Jurkat, Clone E6-1 (cell line): ENCODE measurements at regions not wholly inside any gene's neighbourhood (a gene's known extent, or its start where the extent isn't known, plus 50 kb on each side); places are given as distances from the start of the nearest gene placed in this dataset.

ENCODE experiments used
- DNase-seq: peaks from one replicate; pipeline ENCODE4 v3.0.0-alpha.2; 2011; ENCODE audit warnings: low read depth, low spot score
- H3K4me3 ChIP-seq: 2 replicates; pipeline ENCODE4 v1.5.1; 2011; ENCODE audit warnings: mild to moderate bottlenecking, low read length, control low read depth, moderate library complexity

DNA sequence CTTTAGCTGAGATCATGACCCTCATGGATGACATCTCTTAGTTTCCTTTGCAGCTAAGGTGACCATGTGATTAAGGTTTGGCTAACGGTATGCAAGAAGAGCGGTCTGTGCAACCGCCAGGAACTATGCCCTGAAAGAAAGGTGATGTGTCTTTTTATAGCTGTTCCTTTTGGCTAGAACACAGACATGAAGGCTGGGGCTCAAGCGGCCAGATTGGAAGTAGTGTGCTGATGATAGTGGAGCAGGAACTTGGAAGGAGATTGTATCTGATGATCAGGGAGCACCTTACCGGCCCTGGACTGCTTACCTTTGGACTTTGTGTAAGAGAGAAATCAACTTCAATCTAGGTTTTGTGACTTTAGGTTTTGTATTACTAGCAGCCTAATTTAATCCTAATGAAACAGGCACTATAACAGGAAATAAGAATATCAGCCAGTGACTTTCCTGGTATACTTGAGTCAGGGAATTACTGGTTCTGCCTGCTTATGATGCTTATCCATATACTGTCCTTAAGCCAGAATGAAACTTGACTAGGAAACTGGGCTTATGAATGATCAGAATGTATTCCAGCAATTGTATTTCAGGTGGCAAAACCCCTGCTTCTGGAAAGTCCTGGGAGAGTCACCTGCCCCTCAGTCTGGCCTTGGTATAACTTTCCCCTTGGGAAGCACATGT, 164.3 kb upstream of the LRIG1 start:
- no peak overlapping the region for H3K4me3 ChIP-seq
- DNase-seq = no peak

DNA sequence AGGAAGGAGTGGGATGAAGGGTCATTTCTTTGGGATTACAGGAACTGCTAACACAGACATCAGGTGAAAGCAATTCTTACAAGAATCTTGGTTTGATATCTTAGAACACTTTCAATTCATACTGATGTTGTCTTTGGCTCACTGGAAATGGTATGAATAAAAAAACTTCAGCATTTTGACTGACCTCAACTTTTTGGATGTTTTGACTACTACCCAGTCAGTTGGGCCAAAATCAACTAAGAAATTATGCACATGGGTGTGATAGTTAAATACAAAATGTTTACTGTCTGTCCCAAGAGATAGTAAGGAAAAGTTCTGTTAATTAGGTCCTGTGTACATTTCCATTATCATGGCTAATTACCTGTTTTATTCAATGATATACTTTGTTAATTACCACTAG, 165.5 kb upstream of the LRIG1 start:
- H3K4me3 ChIP-seq = no peak overlapping the region
- DNase-seq = no peak

DNA sequence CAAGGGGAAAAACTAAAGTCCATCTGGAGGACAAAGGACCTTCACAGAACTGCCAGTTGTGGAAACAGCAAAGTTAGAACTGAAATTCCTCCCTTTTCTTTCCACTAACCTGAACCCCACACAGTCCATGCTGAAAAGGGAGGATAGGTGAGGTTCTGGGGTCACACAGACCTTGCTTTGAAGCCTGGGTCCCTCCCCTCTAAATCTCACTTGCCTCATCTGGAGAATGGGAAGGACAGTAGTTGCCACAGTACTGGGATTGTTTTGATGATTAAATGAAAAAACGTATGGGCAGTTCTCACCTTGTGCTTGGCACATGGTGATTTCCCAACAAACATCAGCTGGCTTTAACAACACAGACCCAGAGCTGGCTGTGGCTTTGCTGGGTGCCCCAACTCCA, 166.4 kb upstream of the LRIG1 start:
- H3K4me3 ChIP-seq = no peak overlapping the region
- no peak for DNase-seq

- DNase-seq = no peak
- no peak overlapping the region for H3K4me3 ChIP-seq
These were observed 170.5 kb upstream of the LRIG1 start for GRCh38 chr3:66671291-66671690.

GRCh38 chr3:66672830-66673229, 172.0 kb upstream of the LRIG1 start:
- no peak for DNase-seq
- no peak overlapping the region for H3K4me3 ChIP-seq

GRCh38 chr3:66673293-66673692, 172.5 kb upstream of the LRIG1 start:
- H3K4me3 ChIP-seq = no peak overlapping the region
- DNase-seq = no peak

GRCh38 chr3:66675366-66675765, 174.5 kb upstream of the LRIG1 start:
- H3K4me3 ChIP-seq = no peak overlapping the region
- DNase-seq = no peak

DNA sequence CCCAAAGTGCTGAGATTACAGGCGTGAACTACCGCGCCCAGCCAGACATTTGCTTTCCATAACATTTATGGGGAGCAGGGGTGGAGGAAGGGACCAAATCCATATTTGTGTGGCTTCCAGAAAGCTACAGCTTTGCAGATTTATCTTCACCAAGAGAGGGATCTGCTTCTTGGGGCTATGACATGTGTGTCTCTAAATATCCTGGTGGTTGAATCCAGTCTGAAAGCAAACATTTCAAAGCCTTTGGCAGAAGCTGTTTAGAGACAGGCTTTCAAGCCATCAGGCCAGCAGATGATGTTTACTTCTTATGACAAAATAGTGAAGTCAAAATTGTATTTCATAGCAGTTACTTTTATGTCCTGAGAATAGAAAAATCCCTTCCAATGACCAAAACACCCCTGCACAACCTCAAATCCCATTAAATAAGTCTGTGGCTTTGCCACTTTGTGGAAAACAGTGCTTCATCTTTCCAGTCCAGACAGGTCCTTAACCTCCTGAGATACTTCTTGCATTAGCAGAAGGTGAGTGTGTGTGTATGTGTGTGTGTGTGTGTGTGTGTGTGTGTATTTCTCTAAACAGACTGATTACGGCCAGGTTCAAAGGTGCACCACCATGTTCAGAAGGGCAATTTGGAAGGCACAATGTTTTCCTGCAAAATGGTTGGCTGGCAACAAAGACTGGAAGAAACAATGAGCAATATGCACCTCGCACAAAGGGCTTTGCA, 191.4 kb upstream of the LRIG1 start:
- DNase-seq = no peak
- H3K4me3 ChIP-seq = no peak overlapping the region

DNA sequence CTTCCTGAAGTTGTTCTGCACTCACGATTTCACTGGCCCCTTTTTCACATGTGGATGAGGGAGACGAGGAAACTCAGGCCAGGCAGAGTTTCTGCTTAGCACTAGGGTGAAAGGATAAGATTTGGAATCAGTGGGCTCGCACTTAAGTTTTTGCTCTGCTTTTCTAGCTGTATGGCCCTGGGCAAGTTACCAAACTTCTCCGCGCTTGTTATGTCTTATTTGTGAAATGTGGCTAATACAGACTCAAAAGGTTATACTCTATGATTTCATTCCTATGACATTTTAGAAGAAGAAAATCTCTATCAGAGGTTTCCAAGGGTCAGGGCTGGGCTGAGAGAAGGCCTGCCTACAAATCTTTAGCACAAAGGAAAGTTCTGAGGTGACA, 191.9 kb upstream of the LRIG1 start:
- H3K4me3 ChIP-seq = no peak overlapping the region
- no peak for DNase-seq

GRCh38 chr3:66693461-66694031, 192.7 kb upstream of the LRIG1 start:
- no peak overlapping the region for H3K4me3 ChIP-seq
- DNase-seq = no peak

DNA sequence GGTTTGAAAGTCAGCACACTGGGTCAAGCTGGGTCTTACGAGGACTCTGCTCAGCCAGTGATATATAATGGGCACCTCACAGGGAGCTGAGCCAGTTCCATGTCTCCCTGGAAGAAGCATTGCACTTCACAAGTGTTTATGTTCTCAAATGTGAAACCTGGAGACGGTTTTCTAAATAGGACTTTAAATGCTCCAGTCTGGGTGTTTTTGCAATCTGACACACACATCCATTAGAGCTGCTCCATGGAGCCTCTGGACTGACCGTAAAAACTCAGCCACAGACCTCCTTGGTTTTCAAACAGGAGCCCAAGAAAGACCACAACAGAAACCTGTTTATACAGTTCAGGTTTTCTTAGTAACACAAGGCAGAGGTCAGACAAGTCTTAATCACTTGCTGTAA, 201.3 kb upstream of the LRIG1 start:
- no peak overlapping the region for H3K4me3 ChIP-seq
- no peak for DNase-seq

DNA sequence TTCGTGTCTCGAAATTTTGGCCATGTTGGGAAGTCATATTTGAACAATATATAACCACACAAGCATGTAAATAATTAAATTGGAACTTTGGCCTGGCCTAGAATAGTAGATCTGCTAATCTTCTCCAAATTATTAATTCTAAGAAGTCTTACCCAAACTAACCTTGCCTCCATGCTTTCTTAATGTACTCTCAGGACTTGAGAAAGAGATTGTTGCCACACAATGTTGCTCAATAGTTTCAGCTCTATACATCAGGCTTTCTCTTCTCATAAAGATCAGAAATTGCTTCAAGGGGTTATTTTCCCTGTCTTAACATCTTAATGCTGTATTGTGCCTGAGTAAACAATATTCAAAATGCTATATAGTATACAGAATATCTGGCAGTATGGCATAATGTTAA, 202.7 kb upstream of the LRIG1 start:
- no peak for DNase-seq
- no peak overlapping the region for H3K4me3 ChIP-seq

DNA sequence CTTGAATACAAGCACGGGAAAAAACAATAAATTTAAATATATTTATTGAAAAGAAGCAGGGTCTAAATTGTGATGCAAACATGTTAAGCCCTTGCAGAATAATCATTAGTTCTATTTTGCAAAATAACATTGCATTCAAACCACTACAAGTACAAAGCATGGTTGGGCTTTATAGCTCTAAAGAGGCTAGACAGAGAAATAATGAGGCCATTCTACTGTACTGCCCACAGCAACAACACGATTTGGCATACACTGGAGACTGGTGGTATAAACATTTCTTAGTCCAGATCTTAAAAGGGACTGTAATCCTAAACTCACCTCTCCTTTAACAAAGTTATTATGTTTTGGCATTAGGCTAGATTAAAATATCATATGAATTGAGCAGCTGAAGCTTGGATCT, 204.3 kb upstream of the LRIG1 start:
- no peak for DNase-seq
- no peak overlapping the region for H3K4me3 ChIP-seq

DNA sequence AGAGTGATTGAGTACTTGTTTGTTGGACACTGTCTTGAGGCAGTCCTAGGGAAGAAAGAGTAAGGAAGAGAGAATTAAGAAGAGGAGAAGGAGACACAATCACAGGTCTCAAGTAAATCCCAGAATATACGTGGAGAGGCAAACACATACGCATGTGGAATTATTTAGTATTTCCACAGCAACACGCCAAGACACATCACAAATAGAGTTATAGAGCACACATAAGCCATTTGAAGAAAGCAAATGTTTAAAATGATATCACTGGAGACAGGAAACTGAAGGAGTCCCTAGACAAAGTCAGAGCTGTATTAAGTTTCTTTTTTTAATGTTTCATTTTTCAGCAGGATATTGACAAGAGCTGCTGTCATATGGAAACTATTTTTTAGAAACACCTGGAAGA, 206.1 kb upstream of the LRIG1 start:
- no peak overlapping the region for H3K4me3 ChIP-seq
- no peak for DNase-seq

DNA sequence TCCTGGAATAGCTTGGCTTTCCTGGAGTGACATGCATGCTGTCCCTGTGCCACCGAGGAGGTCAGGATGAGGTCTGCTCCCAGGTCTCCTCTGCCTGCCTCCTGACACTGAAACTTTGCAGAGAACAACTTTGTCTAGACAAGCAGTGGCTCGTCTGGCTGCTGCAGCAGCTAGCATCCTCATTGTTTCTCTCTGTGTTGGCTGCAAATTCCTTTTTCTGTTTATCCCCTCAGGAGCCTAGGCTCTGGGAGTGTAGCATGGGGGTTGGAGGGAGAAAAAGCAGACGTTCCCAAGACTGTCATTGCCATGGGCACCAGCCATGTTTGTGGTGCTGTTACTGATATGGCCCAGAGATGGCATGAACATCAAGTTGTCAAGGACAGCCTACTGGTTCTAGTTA, 208.7 kb upstream of the LRIG1 start:
- H3K4me3 ChIP-seq = no peak overlapping the region
- DNase-seq = no peak

GRCh38 chr3:66712210-66712609, 211.4 kb upstream of the LRIG1 start:
- H3K4me3 ChIP-seq = no peak overlapping the region
- no peak for DNase-seq

- no peak overlapping the region for H3K4me3 ChIP-seq
- DNase-seq = no peak
These were observed 213.1 kb upstream of the LRIG1 start for GRCh38 chr3:66713921-66714320.

- no peak for DNase-seq
- H3K4me3 ChIP-seq = no peak overlapping the region
These were observed 215.0 kb upstream of the LRIG1 start for GRCh38 chr3:66715806-66716205.

DNA sequence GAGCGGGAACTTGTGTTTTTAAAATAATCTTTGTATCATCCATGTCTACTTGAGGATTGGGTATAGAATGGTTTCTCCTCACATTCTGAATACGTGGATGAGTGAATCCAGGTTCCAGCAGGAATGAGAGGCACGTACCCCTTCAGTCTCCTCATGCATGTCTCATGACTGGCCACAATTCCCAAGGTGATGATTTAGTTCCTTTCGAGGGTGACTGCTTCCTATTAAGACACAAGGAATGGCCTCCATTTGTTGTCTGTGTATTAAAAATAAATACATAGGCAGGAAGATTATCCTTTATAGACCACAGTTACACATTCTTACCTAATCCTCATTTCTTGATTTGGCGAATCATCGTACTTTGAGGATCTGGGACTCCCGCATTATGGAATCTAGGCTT, 217.0 kb upstream of the LRIG1 start:
- no peak for DNase-seq
- H3K4me3 ChIP-seq = no peak overlapping the region

- H3K4me3 ChIP-seq = no peak overlapping the region
- DNase-seq = no peak
These were observed 219.1 kb upstream of the LRIG1 start for GRCh38 chr3:66719796-66720356.

DNA sequence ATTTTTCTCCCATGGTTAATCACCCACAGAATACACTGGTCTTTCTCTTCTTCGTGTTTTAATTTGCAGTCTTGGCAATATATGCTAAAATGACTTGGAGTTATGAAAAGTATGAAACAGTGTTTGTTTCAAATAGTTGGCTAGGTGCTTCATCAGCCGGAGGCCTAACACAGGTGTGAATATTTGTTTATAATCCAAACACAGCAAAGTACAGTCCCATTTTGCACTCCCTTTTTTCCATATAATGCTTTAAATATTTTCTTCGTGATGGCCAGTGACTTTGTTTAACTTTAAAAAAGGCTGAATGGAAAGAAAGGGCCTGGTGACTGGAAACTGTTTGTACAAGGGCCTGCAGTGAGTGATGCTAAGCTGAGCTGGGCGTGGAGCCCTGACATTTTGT, 219.7 kb upstream of the LRIG1 start:
- no peak overlapping the region for H3K4me3 ChIP-seq
- no peak for DNase-seq
